ENCODE measurements at regions not wholly inside any gene's neighbourhood (a gene's known extent, or its start where the extent isn't known, plus 50 kb on each side); places are given as distances from the start of the nearest gene placed in this dataset.
"Not testable (repeated sequence)": the region's sequence is repeated elsewhere in the genome, so short reads cannot be mapped to it uniquely, and the experiment has no call there.

GRCh38 chr18:34516355-34516754 lies 193.7 kb upstream of the DTNA start:
- H3K4me3 ChIP-seq (replicated peaks in 1 of 3; ENCODE audit: insufficient read depth in 1 of 3, low read depth in 1 of 3, low read length in 3 of 3); BruUV-seq (replicated peaks); intact Hi-C loops (cut with micrococcal nuclease); H3K9me3 ChIP-seq (replicated peaks; ENCODE audit: control insufficient read depth, insufficient read depth, low read length); DNase-seq (ENCODE audit: low read depth, low spot score); H3K9me1 ChIP-seq (replicated peaks; ENCODE audit: control insufficient read depth, extremely low read depth, insufficient read depth, low read length); POLR2A ChIA-PET; CTCF ChIA-PET; FAIRE-seq; dilution Hi-C loops (cut with MboI; ENCODE audit: extremely low pct_ligation_motif_present, low sequenced_read_pairs); H3K27ac ChIP-seq (ENCODE audit: insufficient read depth, low read depth, low read length); H3K36me3 ChIP-seq (ENCODE audit: control insufficient read depth in 2 of 2, extremely low read depth in 1 of 2, insufficient read depth in 2 of 2, low read length in 2 of 2); H3K4me2 ChIP-seq (ENCODE audit: insufficient read depth, low read length); H3K9ac ChIP-seq (replicated peaks; ENCODE audit: extremely low read depth, insufficient read depth, low read length); H3K4me1 ChIP-seq (ENCODE audit: control insufficient read depth, extremely low read depth, insufficient read depth, low read length); H3K79me2 ChIP-seq (ENCODE audit: control insufficient read depth, insufficient read depth, low read length); H4K20me1 ChIP-seq (replicated peaks; ENCODE audit: control insufficient read depth, extremely low read depth, insufficient read depth, low read length); H3K27me3 ChIP-seq (ENCODE audit: control insufficient read depth in 2 of 2, insufficient read depth in 2 of 2, low read length in 2 of 2); H2AFZ ChIP-seq (ENCODE audit: low read depth, low read length): not testable (repeated sequence)

DNA sequence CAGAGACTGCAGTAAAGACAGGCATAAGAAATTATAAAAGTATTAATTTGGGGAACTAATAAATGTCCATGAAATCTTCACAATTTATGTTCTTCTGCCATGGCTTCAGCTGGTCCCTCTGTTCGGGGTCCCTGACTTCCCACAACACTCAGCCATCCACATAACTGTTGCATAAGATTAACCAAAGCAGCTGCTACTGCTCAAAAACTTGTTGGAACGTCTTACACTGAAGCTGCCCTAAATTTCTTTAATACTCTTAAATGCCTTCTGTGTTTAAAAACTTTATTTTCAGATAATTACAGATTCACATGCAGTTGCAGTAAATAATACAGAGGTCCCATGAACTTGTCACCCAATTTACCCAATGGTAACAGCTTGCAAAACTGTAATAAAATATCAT lies 193.1 kb upstream of the DTNA start:
- H4K20me1 ChIP-seq (replicated peaks; ENCODE audit: control insufficient read depth, extremely low read depth, insufficient read depth, low read length); DNase-seq (ENCODE audit: low read depth, low spot score); dilution Hi-C loops (cut with MboI; ENCODE audit: extremely low pct_ligation_motif_present, low sequenced_read_pairs); H3K4me3 ChIP-seq (replicated peaks in 1 of 3; ENCODE audit: insufficient read depth in 1 of 3, low read depth in 1 of 3, low read length in 3 of 3); H2AFZ ChIP-seq (ENCODE audit: low read depth, low read length); POLR2A ChIA-PET; H3K9ac ChIP-seq (replicated peaks; ENCODE audit: extremely low read depth, insufficient read depth, low read length); H3K9me3 ChIP-seq (replicated peaks; ENCODE audit: control insufficient read depth, insufficient read depth, low read length); H3K27ac ChIP-seq (ENCODE audit: insufficient read depth, low read depth, low read length); H3K4me2 ChIP-seq (ENCODE audit: insufficient read depth, low read length); H3K27me3 ChIP-seq (ENCODE audit: control insufficient read depth in 2 of 2, insufficient read depth in 2 of 2, low read length in 2 of 2); H3K36me3 ChIP-seq (ENCODE audit: control insufficient read depth in 2 of 2, extremely low read depth in 1 of 2, insufficient read depth in 2 of 2, low read length in 2 of 2); H3K9me1 ChIP-seq (replicated peaks; ENCODE audit: control insufficient read depth, extremely low read depth, insufficient read depth, low read length); H3K79me2 ChIP-seq (ENCODE audit: control insufficient read depth, insufficient read depth, low read length); CTCF ChIA-PET; BruUV-seq (replicated peaks); FAIRE-seq; H3K4me1 ChIP-seq (ENCODE audit: control insufficient read depth, extremely low read depth, insufficient read depth, low read length); intact Hi-C loops (cut with micrococcal nuclease): not testable (repeated sequence)

GRCh38 chr18:34521040-34521439 lies 189.1 kb upstream of the DTNA start:
- TF ChIP-seq, protein P1, sequence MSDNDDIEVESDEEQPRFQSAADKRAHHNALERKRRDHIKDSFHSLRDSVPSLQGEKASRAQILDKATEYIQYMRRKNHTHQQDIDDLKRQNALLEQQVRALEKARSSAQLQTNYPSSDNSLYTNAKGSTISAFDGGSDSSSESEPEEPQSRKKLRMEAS (IDR thresholded peaks at IDR 0.05; ENCODE audit: insufficient read depth, insufficient read length): no peak
- TF ChIP-seq POLR2AphosphoS5 (IDR thresholded peaks at IDR 0.05; ENCODE audit: insufficient read depth, low read depth, low read length): no peak
- TF ChIP-seq JUN (IDR thresholded peaks at IDR 0.05; ENCODE audit: borderline replicate concordance, insufficient read depth, insufficient read length, low read depth): no peak
- TF ChIP-seq MYC (IDR thresholded peaks at IDR 0.05; ENCODE audit: low read depth, low read length): no peak
- no peak for TF ChIP-seq GATA2 (IDR thresholded peaks at IDR 0.05; ENCODE audit: insufficient read depth, insufficient read length, low read depth, low read length)
- TF ChIP-seq EZH2 (IDR thresholded peaks at IDR 0.05; ENCODE audit: borderline replicate concordance, low read depth, low read length, severe bottlenecking): no peak
- no peak for TF ChIP-seq FOS (IDR thresholded peaks at IDR 0.05; ENCODE audit: borderline replicate concordance, insufficient read depth, low read length)

More at GRCh38 chr18:34521040-34521439, 189.1 kb upstream of the DTNA start:
- DNase-seq (ENCODE audit: low read depth, low spot score): no peak
- H3K4me1 ChIP-seq (ENCODE audit: control insufficient read depth, extremely low read depth, insufficient read depth, low read length): peaks cover 13% of the 10 kb centered on the region
- no peak overlapping the region for H3K9ac ChIP-seq (replicated peaks; ENCODE audit: extremely low read depth, insufficient read depth, low read length)
- no peaks in the 10 kb centered on the region for H3K27me3 ChIP-seq (ENCODE audit: control insufficient read depth in 2 of 2, insufficient read depth in 2 of 2, low read length in 2 of 2)
- no peaks in the 10 kb centered on the region for H3K9me1 ChIP-seq (replicated peaks; ENCODE audit: control insufficient read depth, extremely low read depth, insufficient read depth, low read length)
- H3K36me3 ChIP-seq (ENCODE audit: control insufficient read depth in 2 of 2, extremely low read depth in 1 of 2, insufficient read depth in 2 of 2, low read length in 2 of 2): no peaks in the 10 kb centered on the region
- H3K9me3 ChIP-seq (replicated peaks; ENCODE audit: control insufficient read depth, insufficient read depth, low read length): no peaks in the 10 kb centered on the region
- H2AFZ ChIP-seq (ENCODE audit: low read depth, low read length): no peak overlapping the region
- H3K79me2 ChIP-seq (ENCODE audit: control insufficient read depth, insufficient read depth, low read length): no peaks in the 10 kb centered on the region
- CTCF ChIA-PET: no interaction called here
- no peak overlapping the region for H3K4me2 ChIP-seq (ENCODE audit: insufficient read depth, low read length)
- dilution Hi-C loops (cut with MboI; ENCODE audit: extremely low pct_ligation_motif_present, low sequenced_read_pairs) (no loop called here), intact Hi-C loops (cut with micrococcal nuclease) (no loop called here)
- no TSS peak for BruUV-seq (replicated peaks)
- no peaks in the 10 kb centered on the region for H4K20me1 ChIP-seq (replicated peaks; ENCODE audit: control insufficient read depth, extremely low read depth, insufficient read depth, low read length)
- POLR2A ChIA-PET: no interaction called here
- H3K4me3 ChIP-seq (replicated peaks in 1 of 3; ENCODE audit: insufficient read depth in 1 of 3, low read depth in 1 of 3, low read length in 3 of 3): no peak overlapping the region
- H3K27ac ChIP-seq (ENCODE audit: insufficient read depth, low read depth, low read length): no peak overlapping the region
- FAIRE-seq: no peak

All from endothelial cell of umbilical vein (primary cell).